AG04449 (cell line): ENCODE measurements at regions not wholly inside any gene's neighbourhood (a gene's known extent, or its start where the extent isn't known, plus 50 kb on each side); places are given as distances from the start of the nearest gene placed in this dataset.

Experiments
- CTCF ChIA-PET: fragments of 350-600 bp; formaldehyde crosslinking; extraction: SDS; loops from one replicate; lab custom pipeline; 2021; ENCODE audit warnings: antibody characterized with exemption; lab: Yijun Ruan, JAX
- POLR2A ChIA-PET: fragments of 400-600, 350-600 bp; formaldehyde crosslinking; extraction: SDS; loops from one replicate; lab custom pipeline; 2020; ENCODE audit warnings: antibody characterized with exemption, inconsistent platforms; lab: Yijun Ruan, JAX
- DNase-seq: peaks from one replicate; pipeline ENCODE4 v3.0.0-alpha.2; 2010; ENCODE audit warnings: low read depth, low spot score
- H3K4me3 ChIP-seq: 2 replicates; pipeline ENCODE4 v1.5.1; 2011; ENCODE audit warnings: low read depth, mild to moderate bottlenecking, control low read depth, low read length
- CTCF ChIP-seq: IDR thresholded peaks from one replicate; pipeline ENCODE4 v1.5.1; 2011; ENCODE audit warnings: mild to moderate bottlenecking, moderate library complexity, low read length, control low read depth, inconsistent platforms; ENCODE audit not compliant: insufficient read depth; ENCODE audit errors: missing control alignments

- no peak overlapping the region for H3K4me3 ChIP-seq
- CTCF ChIA-PET, result interaction anchor here (1.0 to 2.1 kb wide), 3 partner anchors 12 to 218 kb away, joined by 3 to 9 read pairs (median 3); no protein-coding TSS in a partner anchor
- no peak for TF ChIP-seq CTCF
- POLR2A ChIA-PET, result no interaction called here
- DNase-seq, result no peak
These were observed 54.7 kb downstream of the MYEOV start for GRCh38 chr11:69348414-69349235.

GRCh38 chr11:69350040-69350439 is 56.1 kb downstream of the MYEOV start:
- no peak for DNase-seq
- ChIA-PET CTCF (interaction anchor here (1.3 to 2.1 kb wide), 2 partner anchors 16 to 219 kb away, joined by 3 to 9 read pairs; no protein-coding TSS in a partner anchor), POLR2A (no interaction called here)
- H3K4me3 ChIP-seq, result no peak overlapping the region
- no peak for TF ChIP-seq CTCF

GRCh38 chr11:69350596-69350995 is 56.6 kb downstream of the MYEOV start:
- no peak overlapping the region for H3K4me3 ChIP-seq
- TF ChIP-seq CTCF, result no peak
- DNase-seq, result no peak
- POLR2A ChIA-PET, result no interaction called here
- CTCF ChIA-PET, result interaction anchor here (1.6 kb wide), 1 partner anchor 219 kb away, joined by 4 read pairs; no protein-coding TSS in a partner anchor

- no peak for DNase-seq
- POLR2A ChIA-PET, result interaction anchor here (2.1 to 2.4 kb wide), 2 partner anchors 50 to 288 kb away, joined by 5 to 12 read pairs; no protein-coding TSS in a partner anchor
- no peak overlapping the region for H3K4me3 ChIP-seq
- CTCF ChIA-PET, result interaction anchor here (1.6 kb wide), 1 partner anchor 219 kb away, joined by 4 read pairs; no protein-coding TSS in a partner anchor
- no peak for TF ChIP-seq CTCF
These were observed 57.5 kb downstream of the MYEOV start for GRCh38 chr11:69351460-69351859.

GRCh38 chr11:69352166-69352565 is 58.2 kb downstream of the MYEOV start:
- no peak for TF ChIP-seq CTCF
- no peak for DNase-seq
- CTCF ChIA-PET, result interaction anchor here (1.6 to 2.0 kb wide), 3 partner anchors 41 to 220 kb away, joined by 4 to 6 read pairs (median 4); no protein-coding TSS in a partner anchor
- H3K4me3 ChIP-seq, result no peak overlapping the region
- POLR2A ChIA-PET, result interaction anchor here (1.2 to 2.4 kb wide), 7 partner anchors 25 to 293 kb away, joined by 3 to 15 read pairs (median 5); no protein-coding TSS in a partner anchor

- peak; percentile 76 for DNase-seq
- ChIA-PET POLR2A (interaction anchor here (1.2 to 2.4 kb wide), 7 partner anchors 25 to 292 kb away, joined by 3 to 15 read pairs (median 5); no protein-coding TSS in a partner anchor), CTCF (interaction anchor here (1.1 to 2.0 kb wide), 3 partner anchors 41 to 61 kb away, joined by 3 to 6 read pairs (median 4); no protein-coding TSS in a partner anchor)
- TF ChIP-seq CTCF, result no peak
- no peak overlapping the region for H3K4me3 ChIP-seq
These were observed 58.9 kb downstream of the MYEOV start for GRCh38 chr11:69352715-69353319.
